Tibial nerve (tissue), 4 donors: ENCODE measurements at regions not wholly inside any gene's neighbourhood (a gene's known extent, or its start where the extent isn't known, plus 50 kb on each side); places are given as distances from the start of the nearest gene placed in this dataset.
A peak's percentile ranks its signal among the peaks of the same experiment; 100 is the strongest.
"Not testable (repeated sequence)": the region's sequence is repeated elsewhere in the genome, so short reads cannot be mapped to it uniquely, and the experiment has no call there.

Source experiments
- DNase-seq, 2 donors: peaks; one replicate each; pipeline ENCODE4 v3.0.0-alpha.2; 2019; ENCODE audit warnings: low spot score in 2 of 2
- H3K27ac ChIP-seq, 4 donors: fragments of 200-600 bp; sonication (generic) in 3 of 4; one replicate each; pipeline ENCODE4 v1.5.1; 2017 to 2019; ENCODE audit warnings: mild to moderate bottlenecking in 1 of 4
- H3K27me3 ChIP-seq, 2 donors: fragments of 200-600 bp; sonication (generic) in 1 of 2; one replicate each; pipeline versions ENCODE4 v1.5.1 to v1.6.0; 2017 to 2019
- H3K36me3 ChIP-seq, 3 donors: fragments of 200-600 bp; sonication (generic); one replicate each; pipeline ENCODE4 v1.5.1; 2018 to 2019
- H3K4me1 ChIP-seq, 4 donors: fragments of 200-600 bp; sonication (generic) in 3 of 4; one replicate each; pipeline ENCODE4 v1.5.1; 2017 to 2019
- H3K4me3 ChIP-seq, 4 donors: fragments of 200-600 bp; sonication (generic) in 3 of 4; one replicate each; pipeline ENCODE4 v1.5.1; 2017 to 2019; ENCODE audit warnings: mild to moderate bottlenecking in 1 of 4, moderate library complexity in 1 of 4
- H3K9me3 ChIP-seq, 4 donors: fragments of 200-600 bp; sonication (generic) in 3 of 4; one replicate each; pipeline ENCODE4 v1.5.1; 2017 to 2019
- EP300 ChIP-seq, 2 donors: sonication (generic); formaldehyde crosslinking; IDR thresholded peaks; one replicate each; pipeline ENCODE4 v1.6.1; 2017; ENCODE audit warnings: antibody characterized with exemption in 2 of 2, mild to moderate bottlenecking in 1 of 2
- POLR2A ChIP-seq, 2 donors: fragments of 450-650 bp; IDR thresholded peaks; one replicate each; pipeline ENCODE4 v1.6.1; 2017; ENCODE audit warnings: antibody characterized with exemption in 2 of 2, mild to moderate bottlenecking in 2 of 2, moderate library complexity in 2 of 2
- WGBS, 2 donors: methylation state at CpG; one replicate each; pipeline ENCODE4 v1.1.5; 2018; 5-methylcytosine and 5-hydroxymethylcytosine counted together
- TF ChIP-seq, protein P1 (sequence below), 5 experiments: fragments of 200-600 bp in 3 of 5; fragments of 450-650 bp in 2 of 5; sonication (generic) in 3 of 5; IDR thresholded peaks; one replicate each; pipeline ENCODE4 v1.5.1; 2016 to 2019; ENCODE audit warnings: antibody characterized with exemption in 5 of 5, mild to moderate bottlenecking in 3 of 5, moderate library complexity in 2 of 5

DNA sequence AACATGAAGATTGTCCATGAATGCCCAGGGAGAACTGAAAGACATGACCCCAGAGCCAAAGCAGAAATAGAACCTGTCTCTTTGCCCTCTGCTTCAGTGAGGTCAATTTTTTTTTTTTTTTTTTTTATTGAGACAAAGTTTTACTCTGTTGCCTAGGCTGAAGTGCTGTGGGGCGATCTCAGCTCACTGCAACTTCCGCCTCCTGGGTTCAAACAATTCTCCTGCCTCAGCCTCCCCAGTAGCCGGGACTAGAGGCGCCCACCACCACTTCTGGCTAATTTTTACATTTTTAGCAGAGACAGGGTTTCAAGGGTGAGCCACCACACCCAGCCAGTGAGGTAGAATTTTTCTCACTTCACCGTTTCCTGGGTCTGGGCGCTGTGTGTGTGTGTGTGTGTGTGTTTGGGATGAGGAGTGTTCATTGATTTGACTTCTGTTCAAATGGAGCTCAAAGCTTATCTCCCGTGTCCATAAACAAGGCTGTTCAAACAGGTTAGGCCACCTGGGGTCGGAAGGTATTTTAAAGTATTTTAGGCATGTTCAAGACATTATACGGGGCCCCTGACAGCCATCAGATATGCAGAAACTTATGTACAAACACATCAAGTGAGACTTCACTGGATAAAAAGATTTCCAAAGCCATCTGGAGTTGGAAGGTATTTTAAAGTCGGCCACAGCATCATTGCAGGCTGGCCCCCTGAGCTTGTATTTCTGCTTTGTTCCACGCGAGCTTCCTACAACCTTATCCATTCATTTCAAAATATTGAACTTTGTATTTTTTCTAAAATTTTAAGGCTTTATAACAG lies 93.8 kb downstream of the MAP3K8 start:
- H3K4me3 ChIP-seq = no peak overlapping the region
- peaks cover 0 to 4% (median 1%) of the 10 kb centered on the region in 4 donors for H3K4me1 ChIP-seq
- H3K27me3 ChIP-seq = no peaks in the 10 kb centered on the region
- peak overlapping the region in 1 of 4 donors; percentile 57 for H3K27ac ChIP-seq
- TF ChIP-seq POLR2A (IDR thresholded peaks at IDR 0.05) (no peak), EP300 (IDR thresholded peaks at IDR 0.05) (no peak)
- TF ChIP-seq, protein P1, sequence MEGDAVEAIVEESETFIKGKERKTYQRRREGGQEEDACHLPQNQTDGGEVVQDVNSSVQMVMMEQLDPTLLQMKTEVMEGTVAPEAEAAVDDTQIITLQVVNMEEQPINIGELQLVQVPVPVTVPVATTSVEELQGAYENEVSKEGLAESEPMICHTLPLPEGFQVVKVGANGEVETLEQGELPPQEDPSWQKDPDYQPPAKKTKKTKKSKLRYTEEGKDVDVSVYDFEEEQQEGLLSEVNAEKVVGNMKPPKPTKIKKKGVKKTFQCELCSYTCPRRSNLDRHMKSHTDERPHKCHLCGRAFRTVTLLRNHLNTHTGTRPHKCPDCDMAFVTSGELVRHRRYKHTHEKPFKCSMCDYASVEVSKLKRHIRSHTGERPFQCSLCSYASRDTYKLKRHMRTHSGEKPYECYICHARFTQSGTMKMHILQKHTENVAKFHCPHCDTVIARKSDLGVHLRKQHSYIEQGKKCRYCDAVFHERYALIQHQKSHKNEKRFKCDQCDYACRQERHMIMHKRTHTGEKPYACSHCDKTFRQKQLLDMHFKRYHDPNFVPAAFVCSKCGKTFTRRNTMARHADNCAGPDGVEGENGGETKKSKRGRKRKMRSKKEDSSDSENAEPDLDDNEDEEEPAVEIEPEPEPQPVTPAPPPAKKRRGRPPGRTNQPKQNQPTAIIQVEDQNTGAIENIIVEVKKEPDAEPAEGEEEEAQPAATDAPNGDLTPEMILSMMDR (IDR thresholded peaks at IDR 0.05) = no peak
- no peaks in the 10 kb centered on the region for H3K9me3 ChIP-seq
- WGBS, 2 donors = 75 to 76% methylated on average over 12 of the region's 12 CpGs
- DNase-seq = no peak
- no peaks in the 10 kb centered on the region for H3K36me3 ChIP-seq

DNA sequence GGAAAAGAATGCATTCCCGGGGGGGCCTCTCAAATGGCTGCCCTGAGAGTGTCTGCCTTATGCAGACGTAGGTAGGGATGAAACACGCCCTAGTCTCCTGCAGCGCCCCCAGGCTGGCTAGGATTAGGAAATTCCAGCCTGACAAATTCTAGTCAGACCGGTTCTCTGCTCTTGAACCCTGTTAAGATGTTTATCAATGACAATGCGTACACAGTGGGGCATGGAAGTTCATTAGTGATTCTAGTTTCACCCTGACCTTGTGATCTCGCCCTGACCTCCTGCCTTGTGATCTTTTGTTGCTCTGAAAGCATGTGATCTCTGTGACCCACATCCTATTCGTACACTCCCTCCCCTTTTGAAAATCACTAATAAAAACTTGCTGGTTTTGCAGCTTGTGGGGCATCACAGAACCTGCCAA lies 88.7 kb downstream of the MAP3K8 start:
- H3K9me3 ChIP-seq = peaks cover 0 to 10% (median 0%) of the 10 kb centered on the region in 4 donors
- not testable (repeated sequence) for DNase-seq, H3K36me3 ChIP-seq, H3K27me3 ChIP-seq, H3K27ac ChIP-seq, H3K4me3 ChIP-seq, H3K4me1 ChIP-seq
- 44 to 49% methylated on average over 8 of the region's 8 CpGs for WGBS, 2 donors

DNA sequence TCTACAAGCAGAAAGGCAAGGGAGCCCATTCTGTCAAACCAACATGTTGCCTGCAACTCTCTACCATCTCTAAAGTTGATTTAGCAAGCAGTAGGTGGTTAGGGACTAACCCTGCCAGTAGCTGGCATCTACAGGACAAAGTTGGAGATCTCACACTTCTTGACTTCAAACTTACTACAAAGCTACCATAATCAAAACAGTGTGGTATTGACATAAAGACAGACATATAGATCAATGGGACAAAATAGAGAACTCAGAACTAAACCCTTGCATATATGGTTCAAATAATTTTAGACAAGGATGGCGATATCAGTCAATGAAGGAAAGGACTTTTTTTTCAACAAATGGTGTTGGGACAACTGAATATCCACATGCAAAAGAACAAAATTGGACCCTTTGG lies 84.9 kb downstream of the MAP3K8 start:
- Histone ChIP-seq H3K9me3 (peaks cover 0 to 10% (median 0%) of the 10 kb centered on the region in 4 donors), H3K27me3 (no peaks in the 10 kb centered on the region), H3K4me3 (no peak overlapping the region), H3K36me3 (no peaks in the 10 kb centered on the region), H3K4me1 (no peaks in the 10 kb centered on the region), H3K27ac (no peak overlapping the region)
- WGBS, 2 donors = 92 to 95% methylated on average over 1 of the region's 1 CpG
- no peak for DNase-seq
- TF ChIP-seq, protein P1 (IDR thresholded peaks at IDR 0.05) = no peak
- no peak for TF ChIP-seq EP300 (IDR thresholded peaks at IDR 0.05)
- no peak for TF ChIP-seq POLR2A (IDR thresholded peaks at IDR 0.05)
